K562 (cell line): ENCODE measurements at regions not wholly inside any gene's neighbourhood (a gene's known extent, or its start where the extent isn't known, plus 50 kb on each side); places are given as distances from the start of the nearest gene placed in this dataset.

Source experiments
- ATAC-seq: fragments of 200-7000 bp; cut with Tn5 transposase; 3 replicates; pipeline ENCODE4 v1.9.1; 2020; ENCODE audit warnings: moderate library complexity
- BruUV-seq: library from RNA; stranded (reverse); fragments of 400-500 nt; replicated peaks from 2 replicates; lab custom pipeline; 2021; lab: Mats Ljungman, UMichigan
- CTCF ChIA-PET: fragments of 300-600 bp; formaldehyde crosslinking; extraction: SDS; loops from one replicate; lab custom pipeline; 2021; ENCODE audit warnings: low intra/inter-chr PET ratio; lab: Yijun Ruan, JAX
- POLR2A ChIA-PET: fragments of 300-600, 350-650 bp; sonication (Branson Sonifier 250); formaldehyde crosslinking; extraction: SDS; loops from one replicate; lab custom pipeline; 2021; ENCODE audit warnings: antibody characterized with exemption, inconsistent platforms; lab: Yijun Ruan, JAX
- DNase-seq, 4 experiments: peaks; one replicate each; pipeline versions ENCODE4 v3.0.0 to v3.0.0-alpha.2; 2011 to 2018; ENCODE audit warnings: low spot score in 3 of 4, mixed read lengths in 3 of 4; ENCODE audit errors: extremely low read depth in 1 of 4
- FAIRE-seq: peaks from 2 replicates; lab custom pipeline; 2011; peaks lifted over from hg19 to GRCh38; lab: Jason Lieb, UNC
- H2AFZ ChIP-seq: 2 replicates; pipeline ENCODE4 v1.6.0; 2011; ENCODE audit warnings: low read depth, low read length, control low read depth, inconsistent platforms
- H3K27ac ChIP-seq: fragments of 200-600 bp; 3 replicates; pipeline ENCODE4 v1.8.0; 2011; ENCODE audit warnings: low read depth, mild to moderate bottlenecking, control low read depth, inconsistent platforms, low read length, moderate library complexity, mixed read lengths; ENCODE audit errors: extremely low read depth
- H3K27me3 ChIP-seq, 2 experiments: fragments of 300-600 bp in 1 of 2; 2 replicates in 1 of 2; 3 replicates in 1 of 2; pipeline versions ENCODE4 v1.6.0 to v1.8.0; 2011; ENCODE audit warnings: inconsistent platforms in 2 of 2, low read length in 2 of 2, mild to moderate bottlenecking in 1 of 2, mixed read lengths in 1 of 2, moderate library complexity in 1 of 2; ENCODE audit not compliant: control insufficient read depth in 2 of 2, insufficient read depth in 2 of 2
- H3K36me3 ChIP-seq: fragments of 300-600 bp; 3 replicates; pipeline ENCODE4 v1.8.0; 2011; ENCODE audit warnings: mild to moderate bottlenecking, low read length, inconsistent platforms; ENCODE audit not compliant: control insufficient read depth, insufficient read depth
- H3K4me1 ChIP-seq, 2 experiments: fragments of 200-600 bp in 1 of 2; replicated peaks in 1 of 2; 2 replicates in 1 of 2; 3 replicates in 1 of 2; pipeline versions ENCODE4 v1.5.1 to v1.8.0; 2011; ENCODE audit warnings: inconsistent platforms in 2 of 2, low read length in 2 of 2, mild to moderate bottlenecking in 1 of 2, mixed read lengths in 1 of 2, moderate library complexity in 1 of 2; ENCODE audit not compliant: control insufficient read depth in 2 of 2, insufficient read depth in 2 of 2
- H3K4me2 ChIP-seq: 2 replicates; pipeline ENCODE4 v1.6.1; 2011; ENCODE audit warnings: low read length, control low read depth, inconsistent platforms, mixed read lengths; ENCODE audit not compliant: insufficient read depth
- H3K4me3 ChIP-seq: fragments of 200-600 bp; sonication (generic), shearing (Covaris generic); 2 replicates; pipeline ENCODE4 v1.5.1; 2016; ENCODE audit warnings: control low read depth, inconsistent platforms
- H3K79me2 ChIP-seq: fragments of 200-600 bp; 3 replicates; pipeline ENCODE4 v1.8.0; 2011; ENCODE audit warnings: low read length, inconsistent platforms; ENCODE audit not compliant: control insufficient read depth, insufficient read depth
- H3K9ac ChIP-seq, 2 experiments: 2 replicates each; pipeline versions ENCODE4 v1.6.0 to v1.6.1; 2011; ENCODE audit warnings: low read depth in 2 of 2, low read length in 2 of 2, control low read depth in 1 of 2, inconsistent platforms in 1 of 2, mild to moderate bottlenecking in 1 of 2, mixed read lengths in 1 of 2; ENCODE audit not compliant: insufficient read depth in 1 of 2
- H3K9me1 ChIP-seq: one replicate; pipeline ENCODE4 v1.6.0; 2011; ENCODE audit warnings: inconsistent platforms, mild to moderate bottlenecking, low read length, moderate library complexity; ENCODE audit not compliant: control insufficient read depth, insufficient read depth
- H3K9me3 ChIP-seq: replicated peaks from 2 replicates; pipeline ENCODE4 v1.5.1; 2011; ENCODE audit warnings: low read depth, low read length, inconsistent platforms; ENCODE audit not compliant: control insufficient read depth, insufficient read depth
- H4K20me1 ChIP-seq: replicated peaks from 2 replicates; pipeline ENCODE4 v1.6.1; 2011; ENCODE audit warnings: low read length, inconsistent platforms, mixed read lengths; ENCODE audit not compliant: control insufficient read depth, insufficient read depth
- ARID1B ChIP-seq: fragments of 450-650 bp; IDR thresholded peaks from 2 replicates; pipeline ENCODE4 v1.6.1; 2016; ENCODE audit warnings: antibody characterized with exemption, mild to moderate bottlenecking, inconsistent platforms
- FOSL1 ChIP-seq: fragments of 200-800 bp; sonication (Bioruptor generic); conservative IDR thresholded peaks from 2 replicates; pipeline ENCODE4 v1.6.1; 2016; ENCODE audit warnings: missing genetic modification characterization, missing compliant biosample characterization
- GABPB1 ChIP-seq: sonication (generic); formaldehyde crosslinking; IDR thresholded peaks from 2 replicates; pipeline ENCODE4 v1.8.0; 2022; ENCODE audit warnings: mild to moderate bottlenecking, missing genetic modification reagents
- KDM1A ChIP-seq, 2 experiments: fragments of 450-650 bp; IDR thresholded peaks; 2 replicates each; pipeline ENCODE4 v1.6.1; 2016; ENCODE audit warnings: mild to moderate bottlenecking in 2 of 2
- MED1 ChIP-seq: sonication (generic); formaldehyde crosslinking; IDR thresholded peaks from 2 replicates; pipeline ENCODE4 v1.8.1; 2023; ENCODE audit warnings: missing genetic modification reagents, borderline replicate concordance
- NFE2 ChIP-seq: IDR thresholded peaks from 2 replicates; pipeline ENCODE4 v1.6.1; 2014; ENCODE audit warnings: antibody characterized with exemption, low read depth
- NFIC ChIP-seq: fragments of 450-650 bp; IDR thresholded peaks from 2 replicates; pipeline ENCODE4 v1.6.1; 2017; ENCODE audit warnings: mild to moderate bottlenecking, inconsistent platforms
- NRF1 ChIP-seq, 2 experiments: fragments of 450-650 bp; IDR thresholded peaks in 1 of 2; conservative IDR thresholded peaks in 1 of 2; 2 replicates each; pipeline ENCODE4 v1.6.1; 2014; ENCODE audit warnings: mild to moderate bottlenecking in 2 of 2
- TAL1 ChIP-seq: fragments of 450-650 bp; IDR thresholded peaks from 2 replicates; pipeline ENCODE4 v1.6.1; 2016; ENCODE audit warnings: mild to moderate bottlenecking
- ZNF143 ChIP-seq: sonication (generic); formaldehyde crosslinking; IDR thresholded peaks from 2 replicates; pipeline ENCODE4 v1.9.0; 2022; ENCODE audit warnings: mild to moderate bottlenecking, missing genetic modification reagents
- ZNF175 ChIP-seq: fragments of 200-800 bp; sonication (Bioruptor generic); IDR thresholded peaks from 2 replicates; pipeline ENCODE4 v1.6.1; 2016; ENCODE audit warnings: low read depth, mild to moderate bottlenecking, missing genetic modification characterization, missing compliant biosample characterization
- ZNF3 ChIP-seq: fragments of 250-450 bp; sonication (Bioruptor Pico); IDR thresholded peaks from 2 replicates; pipeline ENCODE4 v1.5.0; 2021; ENCODE audit warnings: mild to moderate bottlenecking, moderate library complexity
- ZNF584 ChIP-seq: fragments of 200-800 bp; sonication (Bioruptor generic); IDR thresholded peaks from 2 replicates; pipeline ENCODE4 v1.6.1; 2016; ENCODE audit warnings: low read depth, mild to moderate bottlenecking, missing genetic modification characterization, missing compliant biosample characterization
- WGBS: fragments of 100-300 bp; shearing (Covaris generic); methylation state at CpG from one replicate; pipeline ENCODE4 v1.1.6; 2016; ENCODE audit warnings: low coverage, mixed read lengths; ENCODE audit not compliant: insufficient coverage; ENCODE audit errors: missing lambda C conversion rate; 5-methylcytosine and 5-hydroxymethylcytosine counted together
- in situ Hi-C: fragments of 300-500 bp; cut with MboI; formaldehyde crosslinking; loops from 4 replicates; pipeline ENCODE4 v1.15.0; 2018; ENCODE audit warnings: inconsistent platforms, mixed read lengths
- intact Hi-C: fragments of 100-400 bp; cut with micrococcal nuclease; formaldehyde crosslinking; loops from 2 replicates; pipeline ENCODE4 v1.14.2; 2022
- TF ChIP-seq, protein P1 (sequence below): IDR thresholded peaks from 2 replicates; pipeline ENCODE4 v1.6.1; 2014; ENCODE audit warnings: antibody characterized with exemption
- TF ChIP-seq, protein P2 (sequence below), 2 experiments: fragments of 450-650 bp in 1 of 2; sonication (generic) in 1 of 2; formaldehyde crosslinking in 1 of 2; IDR thresholded peaks in 1 of 2; conservative IDR thresholded peaks in 1 of 2; 2 replicates each; pipeline versions ENCODE4 v1.6.1 to v1.8.1; 2016 to 2023; ENCODE audit warnings: mild to moderate bottlenecking in 2 of 2, moderate library complexity in 2 of 2, inconsistent platforms in 1 of 2, missing genetic modification reagents in 1 of 2

DNA sequence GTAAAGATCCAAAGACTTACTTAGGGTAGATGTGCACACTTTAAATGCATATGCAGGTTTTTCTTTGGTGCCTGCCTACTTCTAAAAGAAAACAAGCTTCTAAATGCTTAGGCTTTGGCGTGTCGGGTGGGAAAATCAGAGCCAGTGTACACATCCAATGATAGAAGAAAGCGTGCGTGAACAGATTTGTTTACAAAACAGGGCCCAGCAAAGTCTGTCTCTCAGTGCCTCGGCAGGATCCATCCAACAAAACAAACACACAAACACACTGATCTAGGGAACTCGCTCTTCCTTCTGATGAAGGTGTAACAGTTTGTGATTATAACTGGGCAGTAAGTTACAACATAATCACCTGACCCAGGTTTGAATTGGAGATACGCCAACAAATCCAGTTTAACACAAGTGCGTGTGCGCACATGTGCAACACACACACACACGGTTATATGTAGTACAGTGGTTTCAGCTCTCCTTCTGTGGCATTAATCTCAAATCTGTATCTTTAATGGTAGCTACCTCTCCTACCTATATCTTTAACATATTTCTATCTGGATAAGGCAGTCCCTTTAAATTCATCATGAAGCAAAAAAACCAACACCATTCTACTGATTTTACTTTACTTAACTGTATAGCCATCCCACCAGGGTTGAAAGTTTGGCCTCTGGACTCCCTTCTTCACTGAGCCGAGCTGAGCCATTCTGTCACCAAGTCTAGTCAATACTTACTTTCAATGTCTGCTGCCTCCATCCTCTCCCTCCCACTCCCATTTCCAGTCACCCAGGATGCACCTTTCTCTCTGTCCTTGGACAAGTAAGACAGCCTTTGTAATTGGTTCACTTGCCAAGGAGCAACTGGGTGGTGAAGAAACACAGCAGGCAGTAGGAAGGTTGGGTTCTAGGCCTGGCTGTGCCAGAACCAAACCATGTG lies 184.4 kb upstream of the KLF14 start:
- no peaks in the 10 kb centered on the region for H3K79me2 ChIP-seq
- no peaks in the 10 kb centered on the region for H3K9me3 ChIP-seq
- H3K4me2 ChIP-seq = no peak overlapping the region
- H3K27me3 ChIP-seq = no peaks in the 10 kb centered on the region
- H3K4me1 ChIP-seq = peaks cover 5 to 33% of the 10 kb centered on the region in 2 experiments; a peak in 4 of 5 replicates
- H3K4me3 ChIP-seq = no peak overlapping the region
- DNase-seq = no peak
- FAIRE-seq = peak; percentile 6
- H2AFZ ChIP-seq = no peak overlapping the region
- no TSS peak for BruUV-seq
- WGBS = 65% methylated on average over 11 of the region's 11 CpGs
- H3K36me3 ChIP-seq = no peaks in the 10 kb centered on the region
- in situ Hi-C loops (no loop called here), intact Hi-C loops (no loop called here)
- TF ChIP-seq, protein P1, sequence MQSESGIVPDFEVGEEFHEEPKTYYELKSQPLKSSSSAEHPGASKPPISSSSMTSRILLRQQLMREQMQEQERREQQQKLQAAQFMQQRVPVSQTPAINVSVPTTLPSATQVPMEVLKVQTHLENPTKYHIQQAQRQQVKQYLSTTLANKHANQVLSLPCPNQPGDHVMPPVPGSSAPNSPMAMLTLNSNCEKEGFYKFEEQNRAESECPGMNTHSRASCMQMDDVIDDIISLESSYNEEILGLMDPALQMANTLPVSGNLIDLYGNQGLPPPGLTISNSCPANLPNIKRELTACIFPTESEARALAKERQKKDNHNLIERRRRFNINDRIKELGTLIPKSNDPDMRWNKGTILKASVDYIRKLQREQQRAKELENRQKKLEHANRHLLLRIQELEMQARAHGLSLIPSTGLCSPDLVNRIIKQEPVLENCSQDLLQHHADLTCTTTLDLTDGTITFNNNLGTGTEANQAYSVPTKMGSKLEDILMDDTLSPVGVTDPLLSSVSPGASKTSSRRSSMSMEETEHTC = no peak
- TF ChIP-seq GABPB1 (CRISPR knock-in tag) = peak; percentile 0; the same call in 1 of the 2 replicates
- no peak for TF ChIP-seq TAL1
- peak; percentile 44; the same call in 1 of the 2 replicates for TF ChIP-seq NFIC
- TF ChIP-seq FOSL1 (tag) = peak; percentile 68; the same call in 1 of the 2 replicates
- 0 out of 2 replicates have a peak, but pooled peaks have one; percentile 35 for TF ChIP-seq ZNF584 (CRISPR knock-in tag)
- TF ChIP-seq NRF1 (conservative IDR thresholded peaks at IDR 0.05 in 1 of 2, IDR thresholded peaks at IDR 0.05 in 1 of 2) = no peak
- peak; percentile 47 to 52; a peak in 1 of 4 replicates for TF ChIP-seq KDM1A (IDR thresholded peaks at IDR 0.05)
- TF ChIP-seq ARID1B = no peak
- no peak for TF ChIP-seq ZNF3 (CRISPR knock-in tag)
- 0 out of 2 replicates have a peak, but pooled peaks have one; percentile 17 for TF ChIP-seq MED1 (CRISPR knock-in tag)
- no peak for TF ChIP-seq ZNF143 (CRISPR knock-in tag)
- TF ChIP-seq ZNF175 (CRISPR knock-in tag) = 0 out of 2 replicates have a peak, but pooled peaks have one; percentile 15
- TF ChIP-seq NFE2 = no peak
- TF ChIP-seq, protein P2, sequence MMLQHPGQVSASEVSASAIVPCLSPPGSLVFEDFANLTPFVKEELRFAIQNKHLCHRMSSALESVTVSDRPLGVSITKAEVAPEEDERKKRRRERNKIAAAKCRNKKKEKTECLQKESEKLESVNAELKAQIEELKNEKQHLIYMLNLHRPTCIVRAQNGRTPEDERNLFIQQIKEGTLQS (IDR thresholded peaks at IDR 0.05) = peak; percentile 10; the same call in 1 of the 2 replicates
- TF ChIP-seq, protein P2 (CRISPR knock-in tag; conservative IDR thresholded peaks at IDR 0.05) = no peak
- H4K20me1 ChIP-seq = no peaks in the 10 kb centered on the region
- peak overlapping the region; percentile 30; the same call in 1 of the 3 replicates for H3K27ac ChIP-seq
- ChIA-PET POLR2A (interaction anchor here (0.6 to 1.9 kb wide), 4 partner anchors 12 to 22 kb away, joined by 3 to 6 read pairs (median 4); no protein-coding TSS in a partner anchor), CTCF (no interaction called here)
- ATAC-seq = no peak
- no peak overlapping the region for H3K9ac ChIP-seq
- H3K9me1 ChIP-seq = no peaks in the 10 kb centered on the region
